Activated CD4-positive, alpha-beta T cell treated with anti-CD3 and anti-CD28 coated beads for 48 hours (primary cell): ENCODE measurements at regions not wholly inside any gene's neighbourhood (a gene's known extent, or its start where the extent isn't known, plus 50 kb on each side); places are given as distances from the start of the nearest gene placed in this dataset.
"Not testable (repeated sequence)": the region's sequence is repeated elsewhere in the genome, so short reads cannot be mapped to it uniquely, and the experiment has no call there.

Experiments used
- DNase-seq: peaks from one replicate; pipeline ENCODE4 v3.0.0-alpha.2; 2020

- no peak for DNase-seq
These were observed 91.1 kb upstream of the DHRS4 start for GRCh38 chr14:23862513-23862912.

DNA sequence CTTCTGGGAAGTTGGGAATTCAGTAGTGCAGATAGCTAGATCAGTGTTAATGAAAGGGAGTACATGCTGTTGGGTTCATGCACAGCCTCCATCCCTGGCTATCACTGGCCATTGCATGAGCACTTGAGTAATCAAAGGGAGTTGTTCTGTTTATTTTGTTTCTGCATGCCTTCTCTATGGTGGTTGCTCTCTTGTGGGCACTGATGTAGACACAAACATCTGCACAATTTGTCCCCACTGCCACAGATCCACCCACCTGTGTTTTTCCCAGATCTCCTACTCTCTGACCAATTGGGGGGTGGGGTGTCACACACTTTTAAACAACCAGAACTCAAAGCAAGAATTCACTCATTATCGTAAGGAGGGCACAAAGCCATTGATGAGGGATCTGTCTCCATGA, 89.7 kb upstream of the DHRS4 start:
- no peak for DNase-seq

DNA sequence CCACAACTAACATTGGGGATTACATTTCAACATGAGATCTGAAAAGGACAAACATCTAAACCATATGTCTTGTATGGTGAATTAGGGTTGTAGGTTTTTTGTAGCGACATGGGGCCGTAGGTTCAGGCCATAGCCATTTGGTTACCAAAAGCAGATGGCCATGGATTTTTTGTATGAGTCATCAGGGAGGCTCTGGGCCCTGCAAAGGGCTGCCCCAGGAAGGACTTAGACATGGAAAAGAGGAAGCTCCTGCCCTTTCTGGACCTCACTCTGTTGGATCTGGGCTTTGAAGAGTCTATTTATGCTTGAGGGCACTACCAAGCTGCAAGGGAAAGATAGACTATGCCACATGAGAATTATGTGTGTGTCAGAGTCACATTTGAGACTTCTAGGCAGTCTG, 89.3 kb upstream of the DHRS4 start:
- DNase-seq, result no peak

DNA sequence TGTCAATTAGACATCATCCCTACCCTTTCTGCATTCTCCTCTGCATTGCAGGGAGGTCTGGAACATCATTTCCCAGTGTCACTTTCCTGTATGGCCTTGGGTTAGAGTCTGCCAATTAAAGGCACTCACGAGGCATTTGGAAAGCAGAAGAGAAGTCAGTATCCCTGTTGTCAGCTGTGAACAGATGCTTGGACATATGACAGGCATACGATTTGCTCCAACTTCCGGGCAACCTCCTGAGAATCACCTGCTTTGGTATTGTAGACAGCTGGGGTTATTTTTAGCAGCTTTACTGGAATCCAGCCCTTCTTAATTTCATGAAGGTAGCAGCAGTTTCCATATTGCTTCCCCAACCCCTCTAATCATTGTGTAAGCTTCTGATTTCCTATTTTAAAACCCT, 88.7 kb upstream of the DHRS4 start:
- no peak for DNase-seq

DNA sequence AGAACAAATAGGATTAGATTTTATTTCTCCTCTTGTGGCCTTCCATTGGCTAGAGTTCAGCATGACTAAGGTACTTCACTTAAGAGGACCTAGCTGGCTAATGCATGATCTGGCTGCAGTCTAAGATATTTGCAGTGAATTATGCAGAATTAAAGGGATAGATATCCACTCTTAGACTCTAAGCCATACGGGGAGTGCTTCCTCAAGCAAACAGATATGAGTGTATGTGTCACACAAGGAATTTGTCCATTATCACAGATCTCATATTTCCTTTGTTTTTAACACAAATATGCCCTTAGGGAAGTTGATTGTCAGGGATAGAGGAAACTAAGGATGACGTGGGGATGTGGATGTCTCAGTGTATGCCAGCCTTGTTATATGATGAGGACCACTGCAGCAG, 88.1 kb upstream of the DHRS4 start:
- no peak for DNase-seq

DNA sequence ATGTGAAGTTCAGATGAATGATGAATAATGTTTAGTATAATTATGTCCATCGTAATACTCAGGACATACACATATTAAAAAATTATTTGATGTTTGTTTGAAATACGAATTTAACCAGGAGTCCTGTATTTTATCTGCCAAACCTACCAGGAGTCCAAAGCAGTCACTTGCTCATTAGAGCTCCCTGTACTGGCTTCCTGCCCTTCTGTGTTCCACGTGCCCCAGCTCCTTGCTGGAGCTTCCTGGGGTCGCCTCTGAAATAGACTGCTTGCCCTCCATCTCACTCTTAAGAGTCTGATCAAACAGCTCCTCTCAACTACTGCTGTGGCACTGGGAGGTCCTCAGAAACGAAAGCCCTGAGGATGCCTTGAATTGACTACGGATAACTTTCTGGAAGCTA, 87.3 kb upstream of the DHRS4 start:
- no peak for DNase-seq

DNA sequence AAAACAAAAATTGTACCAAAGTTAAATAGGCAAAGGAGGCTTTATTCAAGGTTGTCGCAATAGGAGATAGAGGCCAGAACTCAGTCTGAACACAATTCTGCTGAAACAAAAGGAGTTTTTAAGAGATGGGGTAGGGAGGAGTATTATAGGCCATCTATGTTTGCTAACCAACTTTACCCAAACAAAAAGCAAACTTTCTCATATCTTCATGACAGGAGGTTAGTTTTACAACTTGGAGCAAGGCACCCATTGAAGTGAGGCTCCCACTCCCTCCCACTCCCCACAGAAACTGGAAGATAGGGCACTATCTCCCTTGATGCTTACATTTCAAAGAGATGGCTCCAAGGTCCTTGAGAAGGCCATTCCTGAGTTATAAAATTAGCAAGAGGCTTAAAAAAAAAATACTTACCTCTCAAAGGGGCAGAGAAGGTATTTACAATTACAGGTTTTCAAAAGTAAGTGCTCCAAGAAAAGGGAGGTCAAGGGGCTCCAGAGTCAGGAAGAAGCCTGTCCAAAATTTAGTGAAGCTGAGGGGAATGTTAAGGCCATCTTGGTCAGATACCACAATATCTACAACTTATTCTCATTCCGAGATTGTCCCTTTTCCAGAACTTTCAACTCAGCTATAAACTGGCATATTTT, 84.4 kb upstream of the DHRS4 start:
- no peak for DNase-seq

- no peak for DNase-seq
These were observed 77.3 kb upstream of the DHRS4 start for GRCh38 chr14:23876160-23876750.

- peak; percentile 19 for DNase-seq
These were observed 76.5 kb upstream of the DHRS4 start for GRCh38 chr14:23877111-23877510.

DNA sequence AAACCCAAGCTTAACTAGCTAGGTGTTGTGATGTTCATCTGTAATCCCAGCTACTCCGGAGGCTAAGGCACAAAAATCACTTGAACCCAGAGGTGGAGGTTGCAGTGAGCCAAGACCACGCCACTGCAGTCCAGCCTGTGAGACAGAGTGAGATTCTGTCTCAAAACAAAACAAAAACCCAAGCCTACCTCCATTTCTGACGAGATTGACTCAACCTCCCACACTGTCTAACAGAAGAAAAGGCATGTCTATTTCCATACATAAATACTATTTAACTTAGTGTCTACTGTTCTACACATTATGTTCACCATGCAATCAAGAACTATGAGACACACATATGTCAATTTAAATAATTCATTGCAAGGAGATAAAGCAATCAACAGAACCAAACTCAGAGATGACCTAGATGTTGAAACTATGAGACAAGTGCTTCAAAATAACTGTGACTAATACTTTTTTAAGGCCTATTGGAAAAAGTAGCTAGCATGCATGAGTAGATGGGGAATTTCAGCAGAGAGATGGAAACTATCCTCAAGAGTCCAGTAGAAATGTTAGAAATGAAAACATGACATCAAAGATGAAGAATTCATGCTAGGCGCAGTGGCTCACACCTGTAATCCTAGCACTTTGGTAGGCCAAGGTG, 75.9 kb upstream of the DHRS4 start:
- DNase-seq, result peak; percentile 47

DNA sequence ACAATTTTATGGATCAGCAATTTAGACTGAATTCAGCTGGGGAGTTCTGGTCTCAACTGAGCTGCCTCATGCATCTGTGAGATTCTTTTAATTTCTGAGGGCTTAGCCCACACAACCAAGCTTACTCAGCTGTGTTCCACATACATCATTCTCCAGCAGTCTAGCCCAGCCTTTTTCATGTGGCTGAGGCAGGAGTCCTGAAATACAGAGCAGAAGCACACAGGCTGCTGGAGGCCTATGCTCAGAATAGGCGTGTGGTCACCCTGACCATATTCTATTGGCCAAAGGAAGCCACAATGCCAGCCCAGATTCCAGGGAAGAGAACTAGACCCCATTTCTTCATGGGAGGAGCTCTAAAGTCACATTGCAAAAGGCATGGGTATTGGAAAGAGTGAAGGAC, 72.3 kb upstream of the DHRS4 start:
- DNase-seq, result no peak

DNA sequence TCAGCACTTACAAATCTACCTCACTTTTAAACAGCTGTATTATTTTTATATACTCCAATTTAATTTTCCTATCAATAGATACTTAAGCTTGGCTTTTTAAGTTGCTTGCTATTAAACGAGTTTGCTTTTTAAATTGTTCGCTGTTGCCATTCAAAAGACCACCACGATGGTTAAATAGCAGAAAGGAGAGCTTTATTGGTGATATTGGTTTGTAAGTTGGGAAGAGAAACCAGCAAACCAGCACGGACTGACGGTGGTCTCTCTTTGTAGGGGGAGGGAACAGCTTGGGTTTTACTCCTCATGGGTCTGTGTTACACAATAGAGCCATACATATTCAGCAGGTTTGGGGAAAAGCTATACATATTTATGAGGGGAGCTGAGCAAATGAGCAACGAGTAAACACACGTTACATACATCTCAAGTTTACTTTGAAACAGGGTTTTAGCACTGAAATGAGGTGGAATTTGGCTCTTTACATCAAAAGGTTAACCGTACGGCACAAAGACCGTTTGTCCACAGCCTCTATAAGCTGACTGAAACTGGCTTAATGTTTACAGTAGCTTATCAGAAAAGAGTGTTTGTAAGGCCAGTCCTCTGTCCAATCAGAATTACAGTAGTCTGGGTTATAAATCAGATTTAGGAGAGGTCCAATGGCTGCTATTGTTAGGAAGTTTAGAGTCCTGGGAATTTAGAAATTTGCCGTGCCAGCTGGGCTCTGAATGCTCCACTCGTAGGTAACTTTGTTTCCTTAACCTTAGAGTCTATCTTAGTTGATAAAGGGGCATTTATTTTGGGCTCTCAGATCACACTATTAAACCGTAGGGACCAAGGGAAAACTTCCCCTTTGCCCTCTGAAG, 69.7 kb upstream of the DHRS4 start:
- no peak for DNase-seq

DNA sequence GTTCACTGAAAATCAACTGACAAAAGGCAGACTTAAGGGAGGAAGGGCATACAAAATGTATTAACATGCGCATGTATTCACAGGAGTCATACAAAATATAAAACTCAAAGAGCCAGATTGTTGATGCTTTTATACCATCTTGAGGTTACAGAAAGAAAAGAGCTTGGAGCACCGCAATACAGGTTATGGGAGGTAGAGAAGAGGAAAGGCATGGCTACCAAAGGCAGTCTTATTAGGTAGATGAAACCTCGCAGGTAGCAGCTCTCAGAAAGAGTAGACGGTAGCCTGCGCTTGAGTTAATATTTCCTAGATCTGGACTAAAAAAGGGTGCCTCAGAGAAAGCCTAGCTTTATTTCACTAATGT, 69.0 kb upstream of the DHRS4 start:
- DNase-seq, result no peak

DNA sequence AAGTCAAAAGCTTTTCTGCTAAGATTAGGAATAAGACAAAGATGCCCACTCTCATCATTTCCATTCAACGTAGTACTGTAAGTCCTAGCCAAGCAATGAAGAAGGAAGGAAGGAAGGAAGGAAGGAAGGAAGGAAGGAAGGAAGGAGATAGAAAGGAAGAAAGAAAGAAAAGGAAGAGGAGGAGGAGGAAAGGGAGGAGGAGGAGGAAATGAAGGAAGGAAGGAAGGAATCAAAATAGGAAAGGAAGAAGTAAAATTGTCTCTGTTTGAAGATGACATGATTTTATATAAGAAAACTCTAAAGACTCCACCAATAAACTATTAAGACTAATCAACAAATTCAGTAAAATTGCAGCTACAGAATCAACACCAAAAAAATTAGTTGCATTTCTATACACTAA, 66.0 kb upstream of the DHRS4 start:
- no peak for DNase-seq

DNA sequence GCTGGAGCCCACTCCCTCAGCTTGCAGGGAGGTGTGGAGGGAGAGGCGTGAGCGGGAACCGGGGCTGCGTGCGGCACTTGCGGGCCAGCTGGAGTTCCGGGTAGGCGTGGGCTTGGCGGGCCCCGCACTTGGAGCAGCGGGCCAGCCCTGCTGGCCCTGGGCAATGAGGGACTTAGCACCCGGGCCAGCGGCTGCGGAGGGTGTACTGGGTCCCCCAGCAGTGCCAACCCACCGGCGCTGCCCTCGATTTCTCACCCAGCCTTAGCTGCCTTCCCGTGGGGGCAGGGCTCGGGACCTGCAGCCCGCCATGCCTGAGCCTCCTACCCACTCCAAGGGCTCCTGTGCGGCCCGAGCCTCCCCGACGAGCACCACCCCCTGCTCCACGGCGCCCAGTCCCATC, 61.9 kb upstream of the DHRS4 start:
- DNase-seq, result not testable (repeated sequence)

DNA sequence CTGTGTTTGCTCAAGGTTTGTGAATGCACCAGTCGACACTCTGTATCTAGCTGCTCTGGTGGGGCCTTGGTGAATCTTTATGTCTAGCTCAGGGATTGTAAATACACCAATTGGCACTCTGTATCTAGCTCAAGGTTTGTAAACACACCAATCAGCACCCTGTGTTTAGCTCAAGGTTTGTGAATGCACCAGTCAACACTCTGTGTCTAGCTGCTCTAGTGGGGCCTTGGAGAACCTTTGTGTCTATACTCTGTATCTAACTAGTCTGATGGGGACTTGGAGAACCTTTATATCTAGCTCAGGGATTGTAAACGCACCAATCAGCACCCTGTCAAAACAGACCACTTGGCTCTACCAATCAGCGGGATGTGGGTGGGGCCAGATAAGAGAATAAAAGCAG, 61.3 kb upstream of the DHRS4 start:
- DNase-seq, result not testable (repeated sequence)

GRCh38 chr14:23894362-23895052, 59.1 kb upstream of the DHRS4 start:
- no peak for DNase-seq

DNA sequence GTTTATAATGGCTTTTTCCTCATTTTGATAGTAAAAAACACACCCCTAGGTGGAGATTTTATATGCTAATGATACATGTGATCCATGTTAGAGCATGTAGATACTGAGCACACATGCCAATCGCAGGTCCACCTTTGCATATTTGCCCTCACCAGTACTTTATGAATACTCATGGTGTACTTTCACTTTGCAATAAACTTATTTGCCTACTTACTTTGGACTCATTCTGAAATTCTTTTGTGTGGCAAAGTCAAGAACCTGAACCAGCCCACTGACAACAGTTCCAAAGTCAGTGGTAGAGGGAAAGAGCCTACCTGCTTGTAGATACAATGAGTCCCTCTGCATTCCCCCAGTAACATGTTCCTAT, 58.5 kb upstream of the DHRS4 start:
- DNase-seq, result no peak

DNA sequence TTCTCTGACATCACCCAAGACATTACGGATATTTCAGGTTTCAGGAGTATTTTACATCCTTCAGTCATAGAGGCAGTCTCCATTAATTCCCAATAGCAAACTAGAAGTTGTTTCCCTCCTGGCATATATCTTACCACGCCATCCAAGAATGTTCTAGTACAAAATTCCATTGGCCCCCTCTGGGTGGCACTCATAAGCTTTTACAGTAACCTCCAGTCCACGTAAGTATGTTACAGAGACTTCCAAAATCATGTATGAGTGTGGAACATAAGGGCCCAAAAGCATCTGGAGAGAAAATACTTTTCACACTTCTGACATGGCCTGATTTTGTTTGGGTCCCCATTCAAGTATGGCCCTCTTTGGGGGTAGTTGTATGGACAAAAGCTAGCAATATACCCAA, 58.1 kb upstream of the DHRS4 start:
- DNase-seq, result no peak

GRCh38 chr14:23896609-23897153, 56.9 kb upstream of the DHRS4 start:
- no peak for DNase-seq

DNA sequence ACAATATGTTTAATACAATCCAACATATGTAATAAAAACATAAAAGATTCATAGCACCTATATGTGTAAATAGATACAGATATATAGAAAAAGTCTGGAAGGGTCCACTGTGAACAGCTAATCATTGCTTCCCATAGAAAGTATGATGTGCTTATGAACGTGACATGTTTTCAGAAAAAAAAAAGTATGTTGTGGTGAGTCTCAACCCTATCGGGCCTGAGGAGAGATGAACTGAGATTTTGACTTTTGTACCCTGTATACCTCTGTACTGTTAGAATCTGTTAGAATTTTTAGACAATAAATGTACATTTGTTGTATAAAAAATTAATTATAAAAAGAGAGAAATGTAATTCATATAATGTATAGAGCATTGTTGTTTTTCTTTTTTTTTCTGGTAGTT, 56.3 kb upstream of the DHRS4 start:
- not testable (repeated sequence) for DNase-seq

GRCh38 chr14:23898359-23898758, 55.2 kb upstream of the DHRS4 start:
- DNase-seq, result not testable (repeated sequence)

DNA sequence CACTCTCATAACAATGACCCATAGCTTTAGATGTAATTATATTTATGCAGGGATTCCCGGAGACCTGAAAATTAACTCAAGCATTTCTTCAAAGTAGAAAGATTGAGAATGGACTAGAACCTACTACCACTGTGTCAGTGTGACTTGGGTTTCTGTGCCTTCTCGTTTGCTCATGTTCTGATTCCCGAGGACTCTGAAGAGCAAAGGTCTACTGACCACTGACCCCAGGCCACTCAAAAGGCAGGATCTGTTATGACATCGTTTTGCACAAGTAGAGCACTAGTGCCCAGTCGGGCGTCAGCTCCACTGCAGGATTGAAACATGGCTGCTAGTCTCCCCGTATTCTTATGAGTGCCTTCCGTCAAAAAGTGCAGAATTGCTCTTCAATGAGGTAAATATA, 53.8 kb upstream of the DHRS4 start:
- DNase-seq, result no peak
